ENCODE measurements at regions not wholly inside any gene's neighbourhood (a gene's known extent, or its start where the extent isn't known, plus 50 kb on each side); places are given as distances from the start of the nearest gene placed in this dataset.

DNA sequence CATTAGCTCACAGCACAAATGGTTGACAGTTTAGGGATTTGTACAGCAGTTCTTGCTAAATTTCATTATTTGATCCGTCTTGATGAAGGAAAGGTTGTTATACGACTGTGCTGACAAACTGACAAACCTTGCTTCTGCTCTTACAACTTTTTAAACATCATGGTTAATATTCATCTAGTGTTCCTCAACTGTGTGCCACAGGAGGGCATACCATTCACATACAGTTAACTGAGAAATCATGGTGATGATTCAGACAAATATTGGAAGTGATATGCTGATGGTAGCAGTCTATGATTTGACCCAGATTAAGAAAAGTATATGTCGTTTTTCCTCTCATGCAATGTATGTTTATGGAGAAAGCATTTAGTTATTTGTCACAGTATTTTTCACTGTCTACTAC is 129.8 kb upstream of the FSIP2 start:
- BruUV-seq (replicated peaks): no TSS peak
- Mint-ChIP-seq H3K27me3 (ENCODE audit: unreplicated experiment) (no peaks in the 10 kb centered on the region), H3K9me3 (ENCODE audit: low read depth, unreplicated experiment) (peaks cover 5% of the 10 kb centered on the region), H3K4me3 (ENCODE audit: low read depth, unreplicated experiment) (peak overlapping the region; percentile 10), H3K4me1 (ENCODE audit: low read depth, unreplicated experiment) (no peaks in the 10 kb centered on the region), H3K27ac (ENCODE audit: unreplicated experiment) (no peak overlapping the region), H3K36me3 (ENCODE audit: insufficient read depth, unreplicated experiment) (no peaks in the 10 kb centered on the region)
- intact Hi-C loops (cut with micrococcal nuclease; ENCODE audit: unreplicated experiment): loop anchor here (1.0 to 10.0 kb wide), 6 partner anchors 130 to 850 kb away; partner anchors contain the start of gene FSIP2
- CTCF ChIA-PET: no interaction called here
- TF ChIP-seq, protein P1, sequence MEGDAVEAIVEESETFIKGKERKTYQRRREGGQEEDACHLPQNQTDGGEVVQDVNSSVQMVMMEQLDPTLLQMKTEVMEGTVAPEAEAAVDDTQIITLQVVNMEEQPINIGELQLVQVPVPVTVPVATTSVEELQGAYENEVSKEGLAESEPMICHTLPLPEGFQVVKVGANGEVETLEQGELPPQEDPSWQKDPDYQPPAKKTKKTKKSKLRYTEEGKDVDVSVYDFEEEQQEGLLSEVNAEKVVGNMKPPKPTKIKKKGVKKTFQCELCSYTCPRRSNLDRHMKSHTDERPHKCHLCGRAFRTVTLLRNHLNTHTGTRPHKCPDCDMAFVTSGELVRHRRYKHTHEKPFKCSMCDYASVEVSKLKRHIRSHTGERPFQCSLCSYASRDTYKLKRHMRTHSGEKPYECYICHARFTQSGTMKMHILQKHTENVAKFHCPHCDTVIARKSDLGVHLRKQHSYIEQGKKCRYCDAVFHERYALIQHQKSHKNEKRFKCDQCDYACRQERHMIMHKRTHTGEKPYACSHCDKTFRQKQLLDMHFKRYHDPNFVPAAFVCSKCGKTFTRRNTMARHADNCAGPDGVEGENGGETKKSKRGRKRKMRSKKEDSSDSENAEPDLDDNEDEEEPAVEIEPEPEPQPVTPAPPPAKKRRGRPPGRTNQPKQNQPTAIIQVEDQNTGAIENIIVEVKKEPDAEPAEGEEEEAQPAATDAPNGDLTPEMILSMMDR (IDR thresholded peaks at IDR 0.05; ENCODE audit: unreplicated experiment): no peak
- DNase-seq: peak; percentile 28

DNA sequence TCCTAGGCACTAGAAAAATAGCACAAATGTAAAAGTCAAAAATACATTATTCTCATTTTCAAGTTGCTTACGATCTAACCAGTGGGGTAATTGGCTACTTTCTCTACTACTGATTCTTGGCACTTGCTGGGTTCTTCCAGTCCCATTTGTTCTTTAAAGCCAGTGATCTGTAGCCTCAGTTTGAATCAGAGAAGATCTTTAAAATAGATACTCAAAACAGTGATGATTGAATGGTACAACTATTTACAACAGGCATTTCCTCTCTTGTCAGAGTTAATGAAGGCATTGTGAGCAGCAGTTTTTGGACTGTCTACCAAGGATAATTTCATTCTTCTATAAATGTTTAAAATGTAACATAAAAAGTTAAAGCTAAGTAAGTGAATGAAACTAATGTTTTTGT is 128.3 kb upstream of the FSIP2 start:
- no peak for DNase-seq

DNA sequence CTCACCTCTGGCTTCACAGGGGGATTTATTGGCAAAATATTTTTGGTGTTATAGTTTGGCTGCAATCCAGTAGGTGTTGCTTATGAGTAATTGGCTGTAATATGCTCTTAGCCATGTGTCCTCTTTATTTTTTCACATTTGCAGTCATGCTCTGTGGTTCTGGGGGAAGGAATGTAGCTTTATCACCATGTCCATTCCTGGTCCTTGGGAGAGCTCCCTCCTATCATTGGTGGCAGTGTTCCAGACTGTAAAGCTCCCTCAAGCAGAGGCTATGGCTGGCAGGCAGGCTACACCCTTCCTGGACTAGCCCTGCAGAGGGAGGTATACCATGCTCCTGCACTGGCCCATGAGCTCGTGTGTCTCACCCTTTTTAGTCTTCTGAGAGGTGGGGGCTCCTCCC is 120.0 kb upstream of the FSIP2 start:
- TF ChIP-seq, protein P1 (IDR thresholded peaks at IDR 0.05; ENCODE audit: unreplicated experiment): no peak

More for the DNA sequence above, 128.3 kb upstream of the FSIP2 start:
- Mint-ChIP-seq H3K36me3 (ENCODE audit: insufficient read depth, unreplicated experiment) (no peaks in the 10 kb centered on the region), H3K27me3 (ENCODE audit: unreplicated experiment) (no peaks in the 10 kb centered on the region), H3K27ac (ENCODE audit: unreplicated experiment) (no peak overlapping the region), H3K9me3 (ENCODE audit: low read depth, unreplicated experiment) (peaks cover 3% of the 10 kb centered on the region), H3K4me3 (ENCODE audit: low read depth, unreplicated experiment) (no peak overlapping the region), H3K4me1 (ENCODE audit: low read depth, unreplicated experiment) (no peaks in the 10 kb centered on the region)
- BruUV-seq (replicated peaks): no TSS peak
- CTCF ChIA-PET: interaction anchor here (0.6 kb wide), 1 partner anchor 608 kb away, joined by 3 read pairs; no protein-coding TSS in a partner anchor
- TF ChIP-seq, protein P1 (IDR thresholded peaks at IDR 0.05; ENCODE audit: unreplicated experiment): no peak
- intact Hi-C loops (cut with micrococcal nuclease; ENCODE audit: unreplicated experiment): no loop called here

DNA sequence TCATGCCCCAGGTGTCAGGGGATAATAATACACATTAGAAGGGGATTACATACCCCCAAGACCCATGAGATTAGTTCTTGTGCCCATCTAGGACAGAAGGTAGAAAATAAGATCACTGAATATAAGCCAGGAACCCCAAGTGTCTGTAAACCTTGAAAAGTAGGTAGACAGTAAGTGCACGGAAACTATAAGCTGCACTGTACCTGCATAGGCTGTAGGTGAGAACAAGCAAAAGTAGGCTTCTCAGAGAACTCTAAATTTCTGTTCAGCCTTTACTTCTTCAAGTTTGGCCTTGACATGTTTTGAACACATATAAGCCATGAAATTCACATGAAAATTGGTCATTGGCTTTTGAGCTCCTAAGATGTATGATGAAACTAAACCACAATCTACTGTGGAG is 113.0 kb upstream of the FSIP2 start:
- TF ChIP-seq, protein P1 (IDR thresholded peaks at IDR 0.05; ENCODE audit: unreplicated experiment): no peak
- Mint-ChIP-seq H3K4me1 (ENCODE audit: low read depth, unreplicated experiment) (no peaks in the 10 kb centered on the region), H3K27ac (ENCODE audit: unreplicated experiment) (no peak overlapping the region), H3K9me3 (ENCODE audit: low read depth, unreplicated experiment) (no peaks in the 10 kb centered on the region), H3K4me3 (ENCODE audit: low read depth, unreplicated experiment) (no peak overlapping the region), H3K36me3 (ENCODE audit: insufficient read depth, unreplicated experiment) (no peaks in the 10 kb centered on the region), H3K27me3 (ENCODE audit: unreplicated experiment) (no peaks in the 10 kb centered on the region)
- no TSS peak for BruUV-seq (replicated peaks)
- CTCF ChIA-PET: interaction anchor here (1.8 kb wide), 1 partner anchor 113 kb away, joined by 5 read pairs; the partner anchor contains the start of gene FSIP2
- intact Hi-C loops (cut with micrococcal nuclease; ENCODE audit: unreplicated experiment): no loop called here
- no peak for DNase-seq

More for the DNA sequence above, 120.0 kb upstream of the FSIP2 start:
- CTCF ChIA-PET: interaction anchor here (0.7 kb wide), 1 partner anchor 121 kb away, joined by 3 read pairs; no protein-coding TSS in a partner anchor
- no peaks in the 10 kb centered on the region for H3K36me3 Mint-ChIP-seq (ENCODE audit: insufficient read depth, unreplicated experiment)
- no peaks in the 10 kb centered on the region for H3K4me1 Mint-ChIP-seq (ENCODE audit: low read depth, unreplicated experiment)
- H3K27me3 Mint-ChIP-seq (ENCODE audit: unreplicated experiment): no peaks in the 10 kb centered on the region
- no peak overlapping the region for H3K27ac Mint-ChIP-seq (ENCODE audit: unreplicated experiment)
- no peak overlapping the region for H3K4me3 Mint-ChIP-seq (ENCODE audit: low read depth, unreplicated experiment)
- BruUV-seq (replicated peaks): no TSS peak
- intact Hi-C loops (cut with micrococcal nuclease; ENCODE audit: unreplicated experiment): no loop called here
- DNase-seq: no peak
- H3K9me3 Mint-ChIP-seq (ENCODE audit: low read depth, unreplicated experiment): peaks cover 3% of the 10 kb centered on the region
